Breast epithelium (tissue), 4 donors: ENCODE measurements at regions not wholly inside any gene's neighbourhood (a gene's known extent, or its start where the extent isn't known, plus 50 kb on each side); places are given as distances from the start of the nearest gene placed in this dataset.

Experiments used
- DNase-seq, 2 donors: peaks; one replicate each; pipeline ENCODE4 v3.0.0-alpha.2; 2019; ENCODE audit warnings: low spot score in 2 of 2
- H3K27ac ChIP-seq, 2 donors: fragments of 200-600 bp; sonication (generic) in 1 of 2; one replicate each; pipeline ENCODE4 v1.5.1; 2016 to 2019; ENCODE audit warnings: mild to moderate bottlenecking in 1 of 2
- H3K27me3 ChIP-seq, 2 donors: fragments of 200-600 bp; sonication (generic) in 1 of 2; one replicate each; pipeline versions ENCODE4 v1.5.1 to v1.6.0; 2017 to 2019; ENCODE audit warnings: control low read depth in 1 of 2, mild to moderate bottlenecking in 1 of 2
- H3K36me3 ChIP-seq: fragments of 200-600 bp; one replicate; pipeline ENCODE4 v1.5.1; 2019
- H3K4me1 ChIP-seq, 2 donors: fragments of 200-600 bp; sonication (generic); one replicate each; pipeline ENCODE4 v1.5.1; 2016 to 2019; ENCODE audit warnings: control low read depth in 1 of 2
- H3K4me3 ChIP-seq, 3 donors: fragments of 200-600 bp; sonication (generic); 1 replicate in 2 of 3; 2 replicates in 1 of 3; pipeline ENCODE4 v1.5.1; 2016 to 2019; ENCODE audit warnings: mild to moderate bottlenecking in 3 of 3, moderate library complexity in 2 of 3
- H3K9me3 ChIP-seq, 2 donors: fragments of 200-600 bp; sonication (generic) in 1 of 2; one replicate each; pipeline ENCODE4 v1.5.1; 2016 to 2019; ENCODE audit warnings: control low read depth in 1 of 2
- POLR2A ChIP-seq: fragments of 450-650 bp; IDR thresholded peaks from one replicate; pipeline ENCODE4 v1.6.1; 2016; ENCODE audit warnings: antibody characterized with exemption, mild to moderate bottlenecking, moderate library complexity
- POLR2AphosphoS5 ChIP-seq, 3 donors: sonication (generic); formaldehyde crosslinking; IDR thresholded peaks; one replicate each; pipeline ENCODE4 v1.6.1; 2017; ENCODE audit warnings: antibody characterized with exemption in 3 of 3
- intact Hi-C: fragments of 100-400 bp; cut with DNase I; formaldehyde crosslinking; loops from one replicate; pipeline ENCODE4 v1.15.1; 2023; ENCODE audit warnings: low total_unique reads
- TF ChIP-seq, protein P1 (sequence below), 3 donors: fragments of 450-650 bp; IDR thresholded peaks; one replicate each; pipeline ENCODE4 v1.5.1; 2016 to 2017; ENCODE audit warnings: antibody characterized with exemption in 3 of 3, mild to moderate bottlenecking in 3 of 3, moderate library complexity in 3 of 3

DNA sequence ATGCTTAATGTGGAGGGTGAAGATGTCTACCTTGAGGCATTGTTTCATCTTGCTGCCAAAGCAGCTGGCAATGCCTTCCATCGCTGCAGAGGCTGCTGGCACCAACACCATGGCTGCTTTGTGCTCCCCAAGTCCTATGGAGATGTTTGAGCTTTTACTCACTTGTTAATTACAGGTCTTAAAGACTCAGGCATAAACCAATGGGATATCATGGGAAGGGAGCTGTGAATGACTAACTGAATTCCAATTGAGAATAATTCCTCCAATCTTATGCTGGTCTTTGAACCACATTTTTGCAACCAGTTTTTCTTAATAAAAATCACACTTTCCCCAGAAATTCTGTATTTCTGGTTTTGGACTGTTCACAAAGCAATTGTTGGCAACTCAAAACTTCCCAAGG lies 762.0 kb downstream of the GBE1 start:
- intact Hi-C loops, result no loop called here
- Histone ChIP-seq H3K9me3 (no peaks in the 10 kb centered on the region), H3K27me3 (no peaks in the 10 kb centered on the region), H3K36me3 (no peaks in the 10 kb centered on the region), H3K4me1 (no peaks in the 10 kb centered on the region), H3K4me3 (no peak overlapping the region), H3K27ac (no peak overlapping the region)
- TF ChIP-seq, protein P1, sequence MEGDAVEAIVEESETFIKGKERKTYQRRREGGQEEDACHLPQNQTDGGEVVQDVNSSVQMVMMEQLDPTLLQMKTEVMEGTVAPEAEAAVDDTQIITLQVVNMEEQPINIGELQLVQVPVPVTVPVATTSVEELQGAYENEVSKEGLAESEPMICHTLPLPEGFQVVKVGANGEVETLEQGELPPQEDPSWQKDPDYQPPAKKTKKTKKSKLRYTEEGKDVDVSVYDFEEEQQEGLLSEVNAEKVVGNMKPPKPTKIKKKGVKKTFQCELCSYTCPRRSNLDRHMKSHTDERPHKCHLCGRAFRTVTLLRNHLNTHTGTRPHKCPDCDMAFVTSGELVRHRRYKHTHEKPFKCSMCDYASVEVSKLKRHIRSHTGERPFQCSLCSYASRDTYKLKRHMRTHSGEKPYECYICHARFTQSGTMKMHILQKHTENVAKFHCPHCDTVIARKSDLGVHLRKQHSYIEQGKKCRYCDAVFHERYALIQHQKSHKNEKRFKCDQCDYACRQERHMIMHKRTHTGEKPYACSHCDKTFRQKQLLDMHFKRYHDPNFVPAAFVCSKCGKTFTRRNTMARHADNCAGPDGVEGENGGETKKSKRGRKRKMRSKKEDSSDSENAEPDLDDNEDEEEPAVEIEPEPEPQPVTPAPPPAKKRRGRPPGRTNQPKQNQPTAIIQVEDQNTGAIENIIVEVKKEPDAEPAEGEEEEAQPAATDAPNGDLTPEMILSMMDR (IDR thresholded peaks at IDR 0.05), result no peak
- TF ChIP-seq POLR2A (no peak), POLR2AphosphoS5 (IDR thresholded peaks at IDR 0.05) (no peak)
- no peak for DNase-seq

- DNase-seq, result no peak
- Histone ChIP-seq H3K27me3 (no peaks in the 10 kb centered on the region), H3K4me3 (no peak overlapping the region), H3K36me3 (no peaks in the 10 kb centered on the region), H3K27ac (no peak overlapping the region), H3K9me3 (no peaks in the 10 kb centered on the region), H3K4me1 (no peaks in the 10 kb centered on the region)
- TF ChIP-seq, protein P1 (IDR thresholded peaks at IDR 0.05), result no peak
- TF ChIP-seq POLR2AphosphoS5 (IDR thresholded peaks at IDR 0.05), result no peak
- intact Hi-C loops, result no loop called here
These were observed 763.4 kb downstream of the GBE1 start for GRCh38 chr3:80998022-80998421.

DNA sequence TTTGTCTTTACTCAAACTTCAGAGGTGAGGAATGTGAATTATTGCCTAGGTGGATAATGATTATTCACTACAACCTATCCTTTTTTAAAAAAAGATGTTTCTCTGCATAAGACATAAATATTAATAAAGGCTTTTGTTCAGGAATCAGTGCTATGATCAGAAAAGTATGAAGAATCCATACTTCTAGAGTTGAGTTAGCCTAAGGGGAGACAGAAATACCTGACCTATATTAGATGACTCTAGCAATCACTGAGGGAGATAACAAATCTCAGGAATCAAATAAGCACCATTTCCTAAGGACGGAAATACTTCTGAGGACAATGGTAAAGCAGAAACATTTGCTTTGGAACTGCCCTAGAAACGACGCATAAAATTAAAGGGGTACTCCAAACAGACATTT lies 763.8 kb downstream of the GBE1 start:
- H3K9me3 ChIP-seq, result no peaks in the 10 kb centered on the region
- H3K4me1 ChIP-seq, result no peaks in the 10 kb centered on the region
- no peak for DNase-seq
- H3K27ac ChIP-seq, result no peak overlapping the region
- no peaks in the 10 kb centered on the region for H3K36me3 ChIP-seq
- no peak overlapping the region for H3K4me3 ChIP-seq
- TF ChIP-seq POLR2A (no peak), POLR2AphosphoS5 (IDR thresholded peaks at IDR 0.05) (no peak)
- TF ChIP-seq, protein P1 (IDR thresholded peaks at IDR 0.05), result no peak
- H3K27me3 ChIP-seq, result no peaks in the 10 kb centered on the region
- intact Hi-C loops, result no loop called here

DNA sequence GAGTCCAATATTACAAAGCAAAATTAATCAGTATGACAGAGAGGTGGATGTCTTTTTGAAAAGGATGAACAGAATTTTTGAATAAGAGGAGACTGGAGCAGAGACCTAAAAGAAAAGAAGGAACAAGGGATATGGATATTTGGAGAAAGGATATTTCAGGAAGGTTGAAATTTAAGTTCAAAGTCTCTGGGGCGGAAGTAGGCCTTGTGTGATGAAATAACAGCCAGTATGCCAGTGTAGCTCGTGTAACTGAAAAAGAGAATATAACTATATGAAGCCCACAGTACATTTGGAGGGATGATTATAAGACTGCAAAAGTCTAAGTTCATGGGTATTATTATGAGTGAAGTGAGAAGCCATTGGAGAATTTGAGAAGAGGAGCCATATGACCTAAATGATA lies 766.7 kb downstream of the GBE1 start:
- no peak for DNase-seq
- H3K4me1 ChIP-seq, result no peaks in the 10 kb centered on the region
- no peaks in the 10 kb centered on the region for H3K9me3 ChIP-seq
- no peak overlapping the region for H3K4me3 ChIP-seq
- H3K27ac ChIP-seq, result no peak overlapping the region
- TF ChIP-seq, protein P1 (IDR thresholded peaks at IDR 0.05), result no peak
- TF ChIP-seq POLR2AphosphoS5 (IDR thresholded peaks at IDR 0.05), result no peak
- TF ChIP-seq POLR2A, result no peak
- no peaks in the 10 kb centered on the region for H3K27me3 ChIP-seq
- intact Hi-C loops, result no loop called here
- no peaks in the 10 kb centered on the region for H3K36me3 ChIP-seq

GRCh38 chr3:80994085-80994665 lies 767.3 kb downstream of the GBE1 start:
- no peaks in the 10 kb centered on the region for H3K9me3 ChIP-seq
- H3K27ac ChIP-seq, result no peak overlapping the region
- intact Hi-C loops, result no loop called here
- no peaks in the 10 kb centered on the region for H3K27me3 ChIP-seq
- no peaks in the 10 kb centered on the region for H3K4me1 ChIP-seq
- TF ChIP-seq POLR2A (no peak), POLR2AphosphoS5 (IDR thresholded peaks at IDR 0.05) (no peak)
- TF ChIP-seq, protein P1 (IDR thresholded peaks at IDR 0.05), result no peak
- H3K36me3 ChIP-seq, result no peaks in the 10 kb centered on the region
- H3K4me3 ChIP-seq, result no peak overlapping the region
- DNase-seq, result no peak
